Hindlimb muscle (tissue), 1 donor: ENCODE measurements at regions not wholly inside any gene's neighbourhood (a gene's known extent, or its start where the extent isn't known, plus 50 kb on each side); places are given as distances from the start of the nearest gene placed in this dataset.

ENCODE experiments used
- DNase-seq: peaks from one replicate; pipeline ENCODE4 v3.0.0-alpha.2; 2013

GRCh38 chr3:76827701-76828226 lies 212.1 kb upstream of the ROBO2 start:
- no peak for DNase-seq

- DNase-seq, result no peak
These were observed 205.2 kb upstream of the ROBO2 start for GRCh38 chr3:76834657-76835056.

- DNase-seq, result no peak
These were observed 198.2 kb upstream of the ROBO2 start for GRCh38 chr3:76841747-76842146.

- DNase-seq, result no peak
These were observed 197.7 kb upstream of the ROBO2 start for GRCh38 chr3:76842216-76842615.

- DNase-seq, result no peak
These were observed 184.4 kb upstream of the ROBO2 start for GRCh38 chr3:76855451-76855850.

GRCh38 chr3:76859596-76859995 lies 180.3 kb upstream of the ROBO2 start:
- DNase-seq, result no peak

- no peak for DNase-seq
These were observed 175.5 kb upstream of the ROBO2 start for GRCh38 chr3:76864355-76864754.

GRCh38 chr3:76866729-76867408 lies 173.0 kb upstream of the ROBO2 start:
- DNase-seq, result no peak

- DNase-seq, result peak; percentile 3
These were observed 170.0 kb upstream of the ROBO2 start for GRCh38 chr3:76869726-76870384.

- no peak for DNase-seq
These were observed 168.2 kb upstream of the ROBO2 start for GRCh38 chr3:76871655-76872054.

- no peak for DNase-seq
These were observed 166.9 kb upstream of the ROBO2 start for GRCh38 chr3:76872999-76873398.

GRCh38 chr3:76873532-76874242 lies 166.2 kb upstream of the ROBO2 start:
- no peak for DNase-seq

GRCh38 chr3:76879959-76880358 lies 159.9 kb upstream of the ROBO2 start:
- no peak for DNase-seq

GRCh38 chr3:76886761-76887500 lies 153.0 kb upstream of the ROBO2 start:
- DNase-seq, result no peak

GRCh38 chr3:76888856-76889255 lies 151.0 kb upstream of the ROBO2 start:
- DNase-seq, result no peak

GRCh38 chr3:76889911-76890310 lies 150.0 kb upstream of the ROBO2 start:
- no peak for DNase-seq

- DNase-seq, result no peak
These were observed 142.8 kb upstream of the ROBO2 start for GRCh38 chr3:76897076-76897475.

GRCh38 chr3:76900596-76900995 lies 139.3 kb upstream of the ROBO2 start:
- no peak for DNase-seq

GRCh38 chr3:76908156-76908555 lies 131.7 kb upstream of the ROBO2 start:
- DNase-seq, result peak; percentile 10

GRCh38 chr3:76912841-76913383 lies 127.0 kb upstream of the ROBO2 start:
- no peak for DNase-seq

- DNase-seq, result no peak
These were observed 122.5 kb upstream of the ROBO2 start for GRCh38 chr3:76917436-76917835.

GRCh38 chr3:76920511-76920910 lies 119.4 kb upstream of the ROBO2 start:
- no peak for DNase-seq

- DNase-seq, result no peak
These were observed 116.4 kb upstream of the ROBO2 start for GRCh38 chr3:76923485-76923884.
